GM18517 (cell line): ENCODE measurements at regions not wholly inside any gene's neighbourhood (a gene's known extent, or its start where the extent isn't known, plus 50 kb on each side); places are given as distances from the start of the nearest gene placed in this dataset.

Source experiments
- ATAC-seq: cut with Tn5 transposase; IDR thresholded peaks from one replicate; pipeline ENCODE4 v1.9.1; 2021; ENCODE audit warnings: mild to moderate bottlenecking, moderate library complexity; ENCODE audit not compliant: unreplicated experiment

DNA sequence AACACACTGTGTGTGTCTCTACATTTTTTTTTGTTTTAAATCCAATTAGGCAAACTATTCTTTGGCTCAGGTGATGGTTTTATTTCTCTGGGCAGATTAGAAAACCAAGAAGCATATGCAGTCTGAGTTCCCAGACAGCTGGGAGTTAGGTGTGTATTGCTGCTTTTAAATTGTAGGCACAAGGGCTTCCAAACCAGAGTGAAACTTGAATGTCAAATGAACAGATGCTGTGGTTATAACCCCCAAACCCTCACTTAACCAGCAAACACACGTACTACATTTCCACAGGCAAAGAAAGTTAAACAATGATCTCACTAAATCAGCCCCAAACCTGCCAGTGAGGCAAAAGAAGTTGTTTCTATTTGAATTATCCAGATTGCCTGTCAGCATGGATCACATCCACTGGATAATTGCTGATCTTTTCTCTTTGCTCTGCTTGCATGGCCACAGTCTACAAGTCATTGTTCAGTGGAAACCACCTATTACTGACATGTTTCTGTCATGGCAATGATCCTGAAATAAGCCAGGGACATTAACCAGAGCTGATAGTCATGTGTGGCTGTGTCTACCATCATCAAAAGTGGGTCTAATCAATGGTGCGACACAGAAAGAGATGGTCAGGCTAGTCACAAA, 576.5 kb upstream of the PLXNA2 start:
- ATAC-seq, result no peak

DNA sequence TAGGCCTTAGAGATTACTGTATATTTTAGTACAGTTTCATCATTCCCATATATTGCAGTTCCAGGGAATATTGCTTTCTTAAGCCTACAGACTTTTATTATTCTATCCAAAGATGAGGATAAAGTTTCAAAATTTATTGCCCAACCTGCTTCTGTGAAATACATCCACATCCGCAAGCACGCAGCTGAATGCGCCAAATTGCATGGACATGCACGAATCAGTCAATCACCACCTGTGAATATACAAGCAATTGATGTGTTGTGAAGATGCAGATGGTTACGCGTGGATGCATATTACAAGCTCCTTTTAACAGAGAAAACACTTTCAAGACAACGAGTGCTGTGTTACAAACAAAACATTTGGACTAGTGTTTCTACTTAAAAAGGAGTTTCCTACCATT, 577.8 kb upstream of the PLXNA2 start:
- ATAC-seq, result no peak

DNA sequence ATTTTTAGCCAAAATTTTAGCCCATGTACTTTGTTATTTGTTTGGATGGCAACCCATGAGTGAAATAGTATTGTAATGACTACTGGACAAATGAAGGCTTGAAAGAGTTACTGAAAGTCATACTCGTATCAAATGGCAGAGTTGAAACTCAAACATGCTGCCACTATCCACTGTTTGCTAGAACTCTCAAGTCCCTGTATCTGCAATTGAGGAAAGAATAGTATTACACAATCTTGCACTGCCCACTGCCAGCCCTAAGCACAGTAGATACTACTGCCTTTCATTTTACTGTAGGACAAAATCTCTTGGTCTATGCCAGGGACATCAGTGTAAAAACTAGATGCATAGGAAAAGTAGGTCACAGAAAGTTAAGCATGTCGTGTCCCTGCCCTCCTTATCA, 581.1 kb upstream of the PLXNA2 start:
- ATAC-seq, result no peak

DNA sequence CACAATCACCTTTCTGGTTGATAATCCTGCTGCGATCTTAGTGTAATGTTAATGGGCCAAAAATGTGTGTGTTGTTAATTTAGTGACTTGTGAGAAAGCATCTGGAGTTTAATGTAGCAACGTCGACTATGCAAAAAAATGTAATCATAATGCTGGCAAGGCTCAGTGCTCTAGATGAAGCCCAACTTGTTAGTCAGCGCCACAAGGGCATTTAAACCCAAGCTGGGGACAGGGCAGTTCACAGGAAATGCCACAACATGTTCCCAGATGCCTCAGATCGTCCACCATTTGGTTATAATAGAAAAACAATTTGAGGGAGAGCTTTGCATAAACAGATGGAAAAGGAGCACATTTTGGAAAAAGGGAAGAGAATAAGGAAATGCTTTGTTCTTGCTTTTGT, 585.4 kb upstream of the PLXNA2 start:
- no peak for ATAC-seq

DNA sequence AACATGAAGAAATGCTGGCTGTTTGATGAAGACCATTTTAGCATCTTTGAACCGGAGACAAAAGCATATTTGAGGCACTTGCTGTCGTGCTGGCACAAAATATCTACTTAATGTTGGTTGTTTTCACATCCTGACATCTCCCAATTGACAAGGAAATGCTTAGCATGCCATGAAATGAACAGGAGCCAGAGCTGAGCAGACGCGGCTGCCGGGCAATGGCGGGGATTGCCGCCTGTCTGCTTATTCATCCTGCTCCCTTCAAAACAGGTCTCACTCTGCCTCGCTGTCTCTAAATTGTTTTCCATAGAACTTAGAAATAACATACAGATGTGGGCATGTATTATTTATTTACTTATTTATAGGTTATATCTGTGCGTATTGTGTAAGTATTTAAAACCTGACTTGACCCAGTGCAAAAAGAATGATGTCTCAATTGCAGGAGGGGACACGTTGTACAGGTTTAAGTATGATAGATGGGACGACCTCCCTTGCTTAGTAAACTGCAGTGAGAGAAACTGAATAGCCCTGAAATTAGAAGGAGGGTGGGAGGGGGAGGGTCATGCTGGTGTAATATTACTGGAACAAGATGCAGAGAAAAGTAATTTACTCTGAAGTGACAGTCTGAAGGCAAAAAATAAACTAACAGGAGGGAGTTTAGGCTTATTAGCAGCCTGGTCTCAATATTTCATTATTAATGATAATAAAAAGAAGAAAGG, 590.4 kb upstream of the PLXNA2 start:
- no peak for ATAC-seq

DNA sequence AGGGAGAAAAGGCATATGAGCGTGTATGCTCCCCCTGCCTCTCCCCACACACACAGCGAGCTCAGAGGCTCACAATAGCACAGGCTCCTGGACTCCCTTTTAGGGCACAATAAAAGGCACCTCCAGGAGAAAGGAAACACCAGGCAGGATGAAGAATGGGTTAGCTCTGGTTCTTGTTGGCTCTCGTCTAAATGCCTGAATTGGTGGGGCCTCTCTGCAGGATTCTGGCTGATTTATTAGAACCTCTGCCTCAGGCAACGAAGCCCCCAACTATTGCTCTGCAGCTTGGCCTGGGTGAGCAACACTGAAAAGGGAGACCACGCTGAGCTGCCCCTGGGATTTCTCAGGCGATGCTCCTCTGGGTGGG, 590.9 kb upstream of the PLXNA2 start:
- no peak for ATAC-seq

DNA sequence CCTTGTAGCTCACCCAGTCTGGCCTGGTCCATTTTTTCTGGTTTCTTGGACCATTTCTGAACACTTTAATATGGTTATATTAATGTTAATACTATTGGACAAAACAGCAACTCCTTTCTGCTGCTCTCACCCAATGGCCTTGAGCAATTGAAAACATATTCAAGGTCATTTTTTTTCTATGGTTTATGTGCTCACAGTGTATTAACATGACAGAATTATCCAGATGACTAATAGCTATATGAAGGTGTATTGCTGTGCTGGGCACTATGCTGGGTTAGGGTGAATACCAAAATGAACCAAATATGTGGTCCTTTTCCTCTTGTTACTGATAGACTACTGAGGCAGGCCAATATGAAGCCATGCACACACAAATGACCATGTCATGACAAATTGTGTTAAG, 591.6 kb upstream of the PLXNA2 start:
- ATAC-seq, result no peak

DNA sequence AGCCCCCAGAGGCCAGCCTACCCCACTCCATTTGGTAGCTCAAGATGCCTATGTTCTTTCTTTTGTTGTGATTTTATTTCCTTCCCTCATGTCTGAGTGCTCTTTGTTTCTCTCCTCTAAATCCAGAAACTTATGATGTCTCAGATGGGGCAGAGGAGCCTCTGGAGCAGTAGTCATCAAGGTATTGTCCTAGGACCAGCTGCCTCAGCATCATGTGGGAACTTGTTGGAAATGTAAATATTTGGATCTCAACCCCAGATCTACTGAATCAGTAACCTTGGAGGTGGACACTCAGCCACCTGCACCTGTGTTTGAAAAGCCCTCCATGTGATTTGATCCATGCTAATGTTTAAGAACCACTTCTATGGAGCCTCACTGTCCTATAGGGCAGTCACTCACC, 593.1 kb upstream of the PLXNA2 start:
- ATAC-seq, result no peak

DNA sequence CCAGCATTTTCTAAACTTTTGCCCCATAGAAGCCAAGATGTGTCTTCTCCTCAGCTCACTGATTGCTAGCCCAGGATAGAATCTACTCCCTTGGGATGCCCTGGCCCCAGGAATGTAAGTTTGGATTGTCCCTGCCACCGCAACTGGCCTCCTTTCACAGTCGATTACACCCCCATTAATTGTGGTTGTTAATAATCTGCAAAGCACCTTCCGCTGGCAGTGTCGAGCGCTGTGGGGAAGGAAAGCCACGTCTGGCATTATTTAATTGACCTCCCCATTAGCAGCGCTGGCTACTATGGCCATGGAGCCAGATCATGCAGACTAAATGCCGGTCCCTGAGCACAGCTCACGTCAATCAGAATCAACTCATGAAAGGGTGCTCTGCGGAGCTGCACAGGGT, 597.3 kb upstream of the PLXNA2 start:
- ATAC-seq, result no peak

DNA sequence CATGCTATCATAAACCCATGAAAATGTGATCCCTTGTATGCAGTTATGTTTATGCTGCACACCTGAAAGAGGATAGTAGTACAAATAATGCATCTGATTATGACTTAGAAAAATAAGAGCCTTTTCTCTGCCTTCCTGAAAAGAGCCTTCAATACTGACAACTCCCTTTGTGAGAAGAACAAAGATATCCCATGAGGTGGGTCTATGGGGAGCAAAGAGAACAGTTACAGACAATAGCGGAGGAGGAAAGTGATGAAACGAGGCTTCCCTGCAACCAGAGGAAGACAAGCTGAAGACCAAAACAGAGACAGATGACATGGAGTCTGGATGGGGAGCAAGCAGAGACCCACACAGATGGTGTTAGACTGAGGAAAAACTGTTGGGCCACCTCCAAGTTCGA, 598.3 kb upstream of the PLXNA2 start:
- no peak for ATAC-seq

DNA sequence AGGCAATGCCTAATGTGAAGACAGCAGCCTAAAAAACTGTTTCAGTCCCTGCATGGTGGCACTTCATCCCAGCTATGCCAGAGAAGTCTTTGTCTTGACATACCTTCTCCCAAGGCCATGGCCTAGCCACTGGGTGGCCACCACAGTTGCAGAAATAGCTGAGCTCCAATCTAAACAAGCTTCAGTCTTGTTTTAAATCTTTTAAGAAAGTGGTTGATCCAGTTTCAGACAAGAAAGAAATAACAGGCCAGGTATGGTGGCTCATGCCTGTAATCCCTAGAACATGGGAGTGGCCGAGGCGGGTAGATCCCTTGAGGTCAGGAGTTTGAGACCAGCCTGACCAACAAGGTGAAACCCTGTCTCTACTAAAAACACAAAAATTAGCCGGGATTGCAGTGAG, 600.0 kb upstream of the PLXNA2 start:
- ATAC-seq, result no peak

DNA sequence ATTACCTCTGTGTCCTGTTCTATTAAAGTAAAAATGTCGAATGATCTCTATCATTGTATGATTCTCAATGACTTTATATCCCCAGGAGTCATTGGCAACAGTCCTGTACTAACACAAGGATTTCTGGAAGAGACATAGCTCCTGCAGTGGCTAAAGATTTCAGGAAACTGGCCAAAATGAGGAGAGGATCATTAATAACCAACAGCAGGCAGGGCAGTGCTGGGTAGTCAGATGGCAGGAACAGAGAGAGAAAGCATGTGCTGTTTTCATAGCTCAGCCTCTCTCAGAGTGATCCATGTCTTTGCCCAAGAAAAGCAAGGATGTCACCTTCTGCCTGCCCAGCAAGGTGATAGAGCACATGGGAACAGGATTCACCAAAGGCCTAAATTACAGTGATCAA, 604.7 kb upstream of the PLXNA2 start:
- no peak for ATAC-seq

DNA sequence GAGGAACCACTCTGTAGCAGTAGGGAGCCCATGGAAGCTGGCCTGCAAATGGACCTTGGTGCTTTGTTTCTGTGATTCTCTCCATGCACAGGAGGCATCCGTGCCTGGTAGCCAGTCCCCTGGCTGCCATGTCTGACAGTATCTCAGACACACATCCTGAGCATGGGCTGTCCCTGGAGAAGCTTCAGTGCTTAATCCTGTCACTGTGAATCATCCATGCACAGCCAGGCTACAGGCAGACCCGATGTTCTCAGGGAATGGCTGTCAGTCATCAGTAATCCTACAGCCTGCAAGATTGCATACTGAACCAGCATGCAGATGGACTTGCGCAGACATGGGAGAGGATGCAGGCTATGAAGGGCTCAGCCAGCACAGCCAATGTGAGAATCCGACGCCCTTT, 606.3 kb upstream of the PLXNA2 start:
- no peak for ATAC-seq

DNA sequence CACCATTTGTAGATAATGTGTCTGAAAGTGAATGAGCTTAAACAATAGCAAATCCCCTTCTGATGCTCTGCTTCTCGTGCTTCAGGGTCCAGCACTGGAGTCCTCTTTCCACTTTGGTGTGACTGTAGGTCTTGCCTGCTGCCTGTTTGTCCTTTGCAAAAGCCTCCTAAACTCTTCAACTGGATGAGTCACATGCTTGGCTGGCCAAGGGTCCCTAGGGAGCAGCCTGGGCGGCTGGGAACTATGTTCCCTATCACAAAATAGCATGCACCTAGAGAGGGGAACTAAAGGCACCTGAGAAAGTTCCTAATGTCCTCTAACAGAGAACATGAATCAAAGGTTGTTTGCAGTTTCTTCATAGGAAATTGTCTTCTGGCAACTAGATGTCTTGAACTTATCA, 607.2 kb upstream of the PLXNA2 start:
- no peak for ATAC-seq

DNA sequence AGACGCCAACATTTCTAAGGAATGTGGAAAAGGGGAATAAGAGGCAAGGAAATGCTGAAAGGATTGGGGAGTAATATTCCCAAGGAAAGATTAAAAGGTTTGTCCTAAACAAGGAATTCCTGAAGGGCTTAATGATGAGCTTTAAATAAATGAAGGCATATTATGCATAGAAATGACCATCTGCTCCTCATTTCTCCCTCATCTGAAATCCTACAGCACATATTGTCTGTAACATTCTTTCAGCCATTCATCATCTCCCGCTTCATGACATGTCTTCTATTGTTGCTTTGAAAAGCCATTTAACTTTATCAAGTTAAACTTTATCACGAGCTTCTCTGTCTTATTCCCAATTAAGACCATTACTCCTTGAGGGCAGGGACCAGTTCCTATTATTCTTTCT, 608.7 kb upstream of the PLXNA2 start:
- no peak for ATAC-seq

DNA sequence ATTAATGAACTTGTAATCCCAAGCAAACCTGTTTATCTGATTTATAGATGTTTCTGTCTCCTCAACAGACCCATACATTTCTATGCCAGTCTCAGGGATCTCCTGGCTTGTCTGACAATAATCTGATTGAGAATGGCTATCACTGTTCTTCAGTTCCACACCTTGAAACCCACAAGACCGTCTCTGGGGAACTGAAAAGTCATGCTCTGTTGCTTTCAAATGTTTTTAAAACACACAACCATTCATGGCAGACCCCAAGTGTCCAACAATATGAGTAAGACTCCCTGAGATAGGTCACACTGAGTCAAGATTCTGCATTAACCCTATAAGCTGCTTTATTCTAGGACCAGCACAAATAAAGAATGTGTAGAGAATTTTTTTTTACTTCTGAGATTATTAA, 611.2 kb upstream of the PLXNA2 start:
- ATAC-seq, result no peak

DNA sequence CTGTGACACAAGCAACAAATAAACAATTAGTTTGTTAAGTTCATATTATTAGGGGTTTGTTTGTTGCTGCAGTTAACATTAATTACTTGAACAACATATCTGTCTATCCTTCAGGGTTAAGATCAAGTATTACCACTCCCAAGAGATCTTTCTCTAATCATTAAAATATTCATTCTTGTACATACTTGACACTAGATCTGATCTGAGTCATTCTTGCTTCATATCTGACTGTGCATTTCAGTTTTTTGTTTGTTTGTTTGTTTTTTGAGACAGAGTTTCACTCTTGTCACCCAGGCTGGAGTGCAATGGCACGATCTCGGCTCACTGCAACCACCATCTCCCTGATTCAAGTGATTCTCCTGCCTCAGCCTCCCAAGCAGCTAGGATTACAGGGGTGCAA, 613.3 kb upstream of the PLXNA2 start:
- ATAC-seq, result no peak

DNA sequence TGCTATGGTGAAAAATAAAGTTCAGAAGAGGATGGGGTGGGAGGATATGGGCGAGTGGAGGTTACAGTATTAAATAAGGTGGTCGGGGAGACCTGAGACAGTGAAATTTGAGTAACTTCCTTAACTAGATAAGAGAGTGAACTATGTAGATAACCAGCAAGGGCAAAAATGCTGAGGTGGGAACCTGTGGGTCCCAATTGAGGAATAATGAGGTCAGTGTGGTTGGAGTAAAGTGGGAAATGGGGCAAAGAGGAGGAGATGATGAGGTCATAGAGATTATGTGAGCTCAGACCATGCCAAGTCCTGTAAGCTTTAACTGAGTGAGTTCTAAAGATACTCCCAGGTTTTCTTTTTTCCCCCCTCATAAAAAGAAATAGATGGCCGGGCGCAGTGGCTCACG, 614.6 kb upstream of the PLXNA2 start:
- no peak for ATAC-seq

DNA sequence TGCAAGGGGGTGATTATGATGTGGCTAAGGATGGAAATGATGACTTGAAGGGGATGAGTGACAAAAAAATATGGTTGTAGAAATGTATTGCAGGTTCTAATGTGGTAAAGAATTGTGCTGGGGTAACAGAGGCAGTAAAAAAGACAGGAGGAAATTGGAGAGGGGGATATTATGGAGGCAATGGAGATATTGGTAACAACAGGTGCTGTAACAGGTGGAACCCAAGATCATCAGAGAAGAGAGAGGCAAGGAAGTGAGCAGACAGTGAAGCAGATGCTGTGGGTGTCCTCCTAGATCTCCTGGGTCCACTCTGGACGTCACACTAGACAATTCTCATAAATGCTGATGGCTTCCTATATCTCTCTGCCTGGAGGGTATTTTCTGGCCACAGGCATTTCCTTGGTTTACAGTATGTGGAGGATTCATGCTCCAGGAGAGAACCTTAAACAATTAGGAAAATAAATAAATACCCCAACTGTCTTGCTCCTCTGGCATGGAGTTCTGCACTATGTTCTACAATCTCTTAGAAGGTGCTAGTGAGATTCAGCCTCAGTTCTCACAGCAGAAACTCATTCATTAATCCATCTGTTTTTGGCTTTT, 620.3 kb upstream of the PLXNA2 start:
- no peak for ATAC-seq

DNA sequence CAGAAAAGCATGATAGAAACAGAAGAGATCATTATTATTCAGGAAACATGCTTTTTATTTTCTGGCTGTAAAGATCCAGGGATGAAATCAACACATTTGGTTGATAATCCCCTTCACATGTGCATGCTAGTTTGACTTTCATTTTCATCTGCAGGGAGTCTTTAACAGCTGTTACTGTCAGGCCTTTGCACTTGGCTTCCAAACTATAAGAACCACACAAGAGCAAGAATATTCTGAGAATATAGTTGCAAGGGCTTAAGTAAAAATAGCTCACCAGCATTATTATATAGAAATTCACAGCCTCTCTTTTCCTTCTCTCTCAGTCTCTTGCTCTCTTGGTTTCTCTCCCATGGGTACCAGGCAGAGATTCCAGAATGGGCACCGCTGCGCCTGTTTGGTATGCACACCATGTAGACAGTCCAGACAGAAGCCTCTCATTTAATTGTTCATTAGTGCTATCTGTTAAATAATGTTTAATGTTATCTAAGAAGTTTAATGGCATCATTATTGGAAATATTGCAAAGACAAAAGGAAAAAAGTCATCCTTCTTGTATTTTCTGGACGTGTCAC, 622.3 kb upstream of the PLXNA2 start:
- ATAC-seq, result no peak

DNA sequence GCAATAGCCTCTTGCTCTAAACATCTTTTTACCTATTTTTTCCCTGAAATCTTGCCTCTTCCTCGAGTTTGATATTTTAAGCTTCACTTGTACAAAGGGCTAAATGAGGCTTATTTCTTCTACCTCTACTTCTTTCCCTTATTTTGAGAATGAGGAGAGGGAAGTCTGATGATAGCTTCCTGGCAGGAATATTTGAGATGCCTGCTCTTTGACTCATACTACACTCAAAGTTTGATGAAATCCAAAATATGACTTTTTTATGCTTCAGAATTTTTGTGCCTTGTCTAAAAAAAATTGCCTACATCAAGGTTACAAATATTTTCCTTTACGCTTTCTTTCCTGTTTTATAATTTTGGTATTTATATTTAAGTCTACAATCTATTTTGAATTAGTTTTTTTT, 624.4 kb upstream of the PLXNA2 start:
- no peak for ATAC-seq

DNA sequence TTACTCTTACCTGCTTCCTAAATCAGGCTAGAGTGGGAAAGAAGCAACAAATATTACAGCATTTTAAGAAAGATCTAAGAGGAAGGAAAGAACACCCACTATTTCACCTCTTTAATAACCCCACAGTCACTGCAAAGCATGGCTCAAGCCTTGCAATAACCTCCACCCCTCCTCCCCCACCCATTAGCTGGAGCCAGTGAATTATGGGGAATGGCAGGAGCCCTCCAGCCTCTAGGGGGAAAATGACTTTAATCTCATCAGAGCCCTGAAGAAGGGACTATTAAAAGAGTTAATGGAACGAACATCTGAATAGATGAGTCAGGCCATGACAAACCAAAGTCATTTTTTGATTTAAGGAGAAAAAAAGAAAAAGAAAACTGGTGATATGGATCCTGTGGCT, 630.7 kb upstream of the PLXNA2 start:
- no peak for ATAC-seq
